ENCODE measurements at regions not wholly inside any gene's neighbourhood (a gene's known extent, or its start where the extent isn't known, plus 50 kb on each side); places are given as distances from the start of the nearest gene placed in this dataset.

DNA sequence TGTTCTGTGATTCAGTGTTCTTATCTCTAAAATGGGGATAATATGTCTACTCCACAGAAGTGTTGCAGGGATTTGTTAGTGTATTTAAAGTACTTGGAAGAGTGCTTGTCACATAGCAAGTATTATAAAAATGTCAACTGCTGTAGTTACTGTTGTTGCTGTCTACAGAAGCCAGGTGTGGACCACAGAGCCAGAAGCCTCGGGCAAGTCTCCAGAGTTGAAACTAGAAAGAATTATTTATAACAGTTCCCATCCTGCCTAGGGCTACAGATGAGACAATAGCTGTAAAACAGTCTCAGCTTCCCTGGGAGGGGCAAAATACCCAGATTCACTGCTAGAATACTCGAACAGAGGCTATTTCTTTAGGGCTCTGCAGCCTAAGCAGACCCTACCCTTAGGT, 55.4 kb upstream of the FUT8 start (continued):
- TF ChIP-seq, protein P1, sequence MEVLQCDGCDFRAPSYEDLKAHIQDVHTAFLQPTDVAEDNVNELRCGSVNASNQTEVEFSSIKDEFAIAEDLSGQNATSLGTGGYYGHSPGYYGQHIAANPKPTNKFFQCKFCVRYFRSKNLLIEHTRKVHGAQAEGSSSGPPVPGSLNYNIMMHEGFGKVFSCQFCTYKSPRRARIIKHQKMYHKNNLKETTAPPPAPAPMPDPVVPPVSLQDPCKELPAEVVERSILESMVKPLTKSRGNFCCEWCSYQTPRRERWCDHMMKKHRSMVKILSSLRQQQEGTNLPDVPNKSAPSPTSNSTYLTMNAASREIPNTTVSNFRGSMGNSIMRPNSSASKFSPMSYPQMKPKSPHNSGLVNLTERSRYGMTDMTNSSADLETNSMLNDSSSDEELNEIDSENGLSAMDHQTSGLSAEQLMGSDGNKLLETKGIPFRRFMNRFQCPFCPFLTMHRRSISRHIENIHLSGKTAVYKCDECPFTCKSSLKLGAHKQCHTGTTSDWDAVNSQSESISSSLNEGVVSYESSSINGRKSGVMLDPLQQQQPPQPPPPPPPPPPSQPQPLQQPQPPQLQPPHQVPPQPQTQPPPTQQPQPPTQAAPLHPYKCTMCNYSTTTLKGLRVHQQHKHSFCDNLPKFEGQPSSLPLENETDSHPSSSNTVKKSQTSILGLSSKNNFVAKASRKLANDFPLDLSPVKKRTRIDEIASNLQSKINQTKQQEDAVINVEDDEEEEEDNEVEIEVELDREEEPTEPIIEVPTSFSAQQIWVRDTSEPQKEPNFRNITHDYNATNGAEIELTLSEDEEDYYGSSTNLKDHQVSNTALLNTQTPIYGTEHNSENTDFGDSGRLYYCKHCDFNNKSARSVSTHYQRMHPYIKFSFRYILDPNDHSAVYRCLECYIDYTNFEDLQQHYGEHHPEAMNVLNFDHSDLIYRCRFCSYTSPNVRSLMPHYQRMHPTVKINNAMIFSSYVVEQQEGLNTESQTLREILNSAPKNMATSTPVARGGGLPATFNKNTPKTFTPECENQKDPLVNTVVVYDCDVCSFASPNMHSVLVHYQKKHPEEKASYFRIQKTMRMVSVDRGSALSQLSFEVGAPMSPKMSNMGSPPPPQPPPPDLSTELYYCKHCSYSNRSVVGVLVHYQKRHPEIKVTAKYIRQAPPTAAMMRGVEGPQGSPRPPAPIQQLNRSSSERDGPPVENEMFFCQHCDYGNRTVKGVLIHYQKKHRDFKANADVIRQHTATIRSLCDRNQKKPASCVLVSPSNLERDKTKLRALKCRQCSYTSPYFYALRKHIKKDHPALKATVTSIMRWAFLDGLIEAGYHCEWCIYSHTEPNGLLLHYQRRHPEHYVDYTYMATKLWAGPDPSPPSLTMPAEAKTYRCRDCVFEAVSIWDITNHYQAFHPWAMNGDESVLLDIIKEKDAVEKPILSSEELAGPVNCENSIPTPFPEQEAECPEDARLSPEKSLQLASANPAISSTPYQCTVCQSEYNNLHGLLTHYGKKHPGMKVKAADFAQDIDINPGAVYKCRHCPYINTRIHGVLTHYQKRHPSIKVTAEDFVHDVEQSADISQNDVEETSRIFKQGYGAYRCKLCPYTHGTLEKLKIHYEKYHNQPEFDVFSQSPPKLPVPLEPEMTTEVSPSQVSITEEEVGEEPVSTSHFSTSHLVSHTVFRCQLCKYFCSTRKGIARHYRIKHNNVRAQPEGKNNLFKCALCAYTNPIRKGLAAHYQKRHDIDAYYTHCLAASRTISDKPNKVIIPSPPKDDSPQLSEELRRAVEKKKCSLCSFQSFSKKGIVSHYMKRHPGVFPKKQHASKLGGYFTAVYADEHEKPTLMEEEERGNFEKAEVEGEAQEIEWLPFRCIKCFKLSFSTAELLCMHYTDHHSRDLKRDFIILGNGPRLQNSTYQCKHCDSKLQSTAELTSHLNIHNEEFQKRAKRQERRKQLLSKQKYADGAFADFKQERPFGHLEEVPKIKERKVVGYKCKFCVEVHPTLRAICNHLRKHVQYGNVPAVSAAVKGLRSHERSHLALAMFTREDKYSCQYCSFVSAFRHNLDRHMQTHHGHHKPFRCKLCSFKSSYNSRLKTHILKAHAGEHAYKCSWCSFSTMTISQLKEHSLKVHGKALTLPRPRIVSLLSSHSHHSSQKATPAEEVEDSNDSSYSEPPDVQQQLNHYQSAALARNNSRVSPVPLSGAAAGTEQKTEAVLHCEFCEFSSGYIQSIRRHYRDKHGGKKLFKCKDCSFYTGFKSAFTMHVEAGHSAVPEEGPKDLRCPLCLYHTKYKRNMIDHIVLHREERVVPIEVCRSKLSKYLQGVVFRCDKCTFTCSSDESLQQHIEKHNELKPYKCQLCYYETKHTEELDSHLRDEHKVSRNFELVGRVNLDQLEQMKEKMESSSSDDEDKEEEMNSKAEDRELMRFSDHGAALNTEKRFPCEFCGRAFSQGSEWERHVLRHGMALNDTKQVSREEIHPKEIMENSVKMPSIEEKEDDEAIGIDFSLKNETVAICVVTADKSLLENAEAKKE (CRISPR knock-in tag; IDR thresholded peaks at IDR 0.05), result no peak

DNA sequence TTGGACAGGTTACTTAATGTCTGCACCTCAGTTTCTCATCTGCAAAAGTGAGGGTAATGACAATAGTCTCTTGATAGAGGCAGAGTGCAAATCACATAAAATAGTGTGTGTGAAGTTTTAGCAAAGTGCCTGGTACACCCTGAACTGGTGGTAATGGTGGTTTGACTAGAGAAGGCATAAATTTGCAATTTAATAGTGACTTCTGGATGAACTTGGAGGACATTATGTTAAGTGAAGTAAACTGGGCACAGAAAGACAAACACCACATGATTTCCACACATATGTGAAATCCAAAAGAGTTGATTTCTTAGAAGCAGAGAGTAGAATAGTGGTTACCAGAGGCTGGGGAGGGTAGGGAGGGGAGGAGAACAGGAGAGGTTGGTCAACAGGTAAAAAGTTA, 54.8 kb upstream of the FUT8 start:
- peaks cover 15% of the 10 kb centered on the region for H3K4me1 Mint-ChIP-seq
- no peaks in the 10 kb centered on the region for H3K36me3 Mint-ChIP-seq (ENCODE audit: low read depth)
- no peak overlapping the region for H3K4me2 ChIP-seq
- H3K4me1 ChIP-seq (ENCODE audit: insufficient read depth), result peaks cover 11% of the 10 kb centered on the region
- ATAC-seq, result no peak
- no peaks in the 10 kb centered on the region for H3K36me3 ChIP-seq (ENCODE audit: insufficient read depth)
- 0 out of 2 replicates have a peak, but pooled peaks cover 4% of the 10 kb centered on the region for H3K9me2 ChIP-seq (ENCODE audit: insufficient read depth)
- no peak overlapping the region for H3K27ac Mint-ChIP-seq
- H3F3A ChIP-seq (replicated peaks; ENCODE audit: low read depth), result no peaks in the 10 kb centered on the region
- no peak overlapping the region for H3K4me3 ChIP-seq
- H3K27me3 ChIP-seq (ENCODE audit: insufficient read depth), result no peaks in the 10 kb centered on the region
- H3K27ac ChIP-seq (ENCODE audit: low read depth), result no peak overlapping the region
- H2AFZ ChIP-seq, result no peak overlapping the region
- H3K9me3 Mint-ChIP-seq, result no peaks in the 10 kb centered on the region
- DNase-seq (ENCODE audit: low spot score), result no peak
- no peaks in the 10 kb centered on the region for H3K79me2 ChIP-seq (replicated peaks; ENCODE audit: insufficient read depth)
- H4K20me1 ChIP-seq (replicated peaks; ENCODE audit: insufficient read depth), result no peaks in the 10 kb centered on the region
- H3K27me3 Mint-ChIP-seq (ENCODE audit: insufficient read depth, low read depth, poor library complexity), result peaks cover 2% of the 10 kb centered on the region
- H3K4me3 Mint-ChIP-seq, result no peak overlapping the region
- TF ChIP-seq, protein P1 (CRISPR knock-in tag; IDR thresholded peaks at IDR 0.05), result no peak
- TF ChIP-seq EZH2phosphoT487 (IDR thresholded peaks at IDR 0.05; ENCODE audit: unreplicated experiment), result no peak
- no peak for TF ChIP-seq ZNF331 (CRISPR knock-in tag; IDR thresholded peaks at IDR 0.05; ENCODE audit: low read depth)
- TF ChIP-seq POLR2AphosphoS5 (IDR thresholded peaks at IDR 0.05; ENCODE audit: low read depth), result no peak
- TF ChIP-seq, protein P2, sequence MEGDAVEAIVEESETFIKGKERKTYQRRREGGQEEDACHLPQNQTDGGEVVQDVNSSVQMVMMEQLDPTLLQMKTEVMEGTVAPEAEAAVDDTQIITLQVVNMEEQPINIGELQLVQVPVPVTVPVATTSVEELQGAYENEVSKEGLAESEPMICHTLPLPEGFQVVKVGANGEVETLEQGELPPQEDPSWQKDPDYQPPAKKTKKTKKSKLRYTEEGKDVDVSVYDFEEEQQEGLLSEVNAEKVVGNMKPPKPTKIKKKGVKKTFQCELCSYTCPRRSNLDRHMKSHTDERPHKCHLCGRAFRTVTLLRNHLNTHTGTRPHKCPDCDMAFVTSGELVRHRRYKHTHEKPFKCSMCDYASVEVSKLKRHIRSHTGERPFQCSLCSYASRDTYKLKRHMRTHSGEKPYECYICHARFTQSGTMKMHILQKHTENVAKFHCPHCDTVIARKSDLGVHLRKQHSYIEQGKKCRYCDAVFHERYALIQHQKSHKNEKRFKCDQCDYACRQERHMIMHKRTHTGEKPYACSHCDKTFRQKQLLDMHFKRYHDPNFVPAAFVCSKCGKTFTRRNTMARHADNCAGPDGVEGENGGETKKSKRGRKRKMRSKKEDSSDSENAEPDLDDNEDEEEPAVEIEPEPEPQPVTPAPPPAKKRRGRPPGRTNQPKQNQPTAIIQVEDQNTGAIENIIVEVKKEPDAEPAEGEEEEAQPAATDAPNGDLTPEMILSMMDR (conservative IDR thresholded peaks at IDR 0.05; ENCODE audit: low read depth in 2 of 2), result no peak
- no peak for TF ChIP-seq CREB1 (CRISPR knock-in tag; IDR thresholded peaks at IDR 0.05; ENCODE audit: low read depth)
- no peak for TF ChIP-seq ZNF114 (CRISPR knock-in tag; IDR thresholded peaks at IDR 0.05)
- TF ChIP-seq JUNB (IDR thresholded peaks at IDR 0.05; ENCODE audit: unreplicated experiment), result no peak
- no peak for TF ChIP-seq STAT1 (IDR thresholded peaks at IDR 0.05; ENCODE audit: unreplicated experiment)

All from GM23338 (cell line).